ENCODE measurements at regions not wholly inside any gene's neighbourhood (a gene's known extent, or its start where the extent isn't known, plus 50 kb on each side); places are given as distances from the start of the nearest gene placed in this dataset.

- no peaks in the 10 kb centered on the region for H3K27me3 ChIP-seq (ENCODE audit: insufficient read depth, low read depth)
- no peak overlapping the region for H3K27ac ChIP-seq
- H4K20me1 ChIP-seq (ENCODE audit: insufficient read depth), result no peaks in the 10 kb centered on the region
- POLR2A ChIA-PET (ENCODE audit: unreplicated experiment), result interaction anchor here (0.6 kb wide), 1 partner anchor 1433 kb away, joined by 4 read pairs; no protein-coding TSS in a partner anchor
- no peaks in the 10 kb centered on the region for H3K4me1 ChIP-seq (replicated peaks; ENCODE audit: insufficient read depth)
- no peak for DNase-seq
- H3K79me2 ChIP-seq (ENCODE audit: low read depth), result no peaks in the 10 kb centered on the region
- intact Hi-C loops (cut with micrococcal nuclease; ENCODE audit: unreplicated experiment), result no loop called here
- H2AFZ ChIP-seq, result no peak overlapping the region
- H3K9me2 ChIP-seq (ENCODE audit: insufficient read depth), result no peaks in the 10 kb centered on the region
- CTCF ChIA-PET, result interaction anchor here (0.5 kb wide), 1 partner anchor 800 kb away, joined by 6 read pairs; no protein-coding TSS in a partner anchor
- no peaks in the 10 kb centered on the region for H3K36me3 ChIP-seq (ENCODE audit: low read depth)
- TF ChIP-seq CTCF (conservative IDR thresholded peaks at IDR 0.05), result no peak
- no peaks in the 10 kb centered on the region for H3F3A ChIP-seq (ENCODE audit: insufficient read depth, low read depth)
- BruUV-seq (replicated peaks), result no TSS peak
- no peaks in the 10 kb centered on the region for H3K9me3 ChIP-seq (ENCODE audit: insufficient read depth, low read depth)
- no peak overlapping the region for H3K4me3 ChIP-seq
- H3K4me2 ChIP-seq, result no peak overlapping the region
Measured at GRCh38 chrX:117455787-117456186, 660.8 kb downstream of the KLHL13 start.

- no peaks in the 10 kb centered on the region for H3K79me2 ChIP-seq (ENCODE audit: low read depth)
- H3K36me3 ChIP-seq (ENCODE audit: low read depth), result no peaks in the 10 kb centered on the region
- intact Hi-C loops (cut with micrococcal nuclease; ENCODE audit: unreplicated experiment), result no loop called here
- no peaks in the 10 kb centered on the region for H3K9me2 ChIP-seq (ENCODE audit: insufficient read depth)
- POLR2A ChIA-PET (ENCODE audit: unreplicated experiment), result no interaction called here
- H3K27me3 ChIP-seq (ENCODE audit: insufficient read depth, low read depth), result no peaks in the 10 kb centered on the region
- CTCF ChIA-PET, result no interaction called here
- no peaks in the 10 kb centered on the region for H3F3A ChIP-seq (ENCODE audit: insufficient read depth, low read depth)
- H3K4me2 ChIP-seq, result no peak overlapping the region
- no peak overlapping the region for H3K4me3 ChIP-seq
- DNase-seq, result no peak
- no peaks in the 10 kb centered on the region for H4K20me1 ChIP-seq (ENCODE audit: insufficient read depth)
- no peaks in the 10 kb centered on the region for H3K4me1 ChIP-seq (replicated peaks; ENCODE audit: insufficient read depth)
- TF ChIP-seq CTCF (conservative IDR thresholded peaks at IDR 0.05) (no peak), EZH2 (IDR thresholded peaks at IDR 0.05; ENCODE audit: low read depth) (no peak)
- no peaks in the 10 kb centered on the region for H3K9me3 ChIP-seq (ENCODE audit: insufficient read depth, low read depth)
- H3K27ac ChIP-seq, result no peak overlapping the region
- no TSS peak for BruUV-seq (replicated peaks)
- no peak overlapping the region for H2AFZ ChIP-seq
Measured at GRCh38 chrX:117429501-117429900, 687.1 kb downstream of the KLHL13 start.

GRCh38 chrX:117407449-117408150 lies 709.0 kb downstream of the KLHL13 start:
- Histone ChIP-seq H3K4me3 (no peak overlapping the region), H3K4me2 (no peak overlapping the region), H3K27me3 (ENCODE audit: insufficient read depth, low read depth) (no peaks in the 10 kb centered on the region), H3F3A (ENCODE audit: insufficient read depth, low read depth) (no peaks in the 10 kb centered on the region), H3K27ac (peak overlapping the region; percentile 18; the same call in 1 of the 2 replicates), H3K4me1 (replicated peaks; ENCODE audit: insufficient read depth) (peaks cover 17% of the 10 kb centered on the region), H4K20me1 (ENCODE audit: insufficient read depth) (no peaks in the 10 kb centered on the region), H3K36me3 (ENCODE audit: low read depth) (no peaks in the 10 kb centered on the region), H3K79me2 (ENCODE audit: low read depth) (no peaks in the 10 kb centered on the region), H3K9me2 (ENCODE audit: insufficient read depth) (no peaks in the 10 kb centered on the region), H3K9me3 (ENCODE audit: insufficient read depth, low read depth) (no peaks in the 10 kb centered on the region), H2AFZ (no peak overlapping the region)
- no TSS peak for BruUV-seq (replicated peaks)
- intact Hi-C loops (cut with micrococcal nuclease; ENCODE audit: unreplicated experiment), result no loop called here
- TF ChIP-seq EZH2 (IDR thresholded peaks at IDR 0.05; ENCODE audit: low read depth), result no peak
- no peak for TF ChIP-seq CTCF (conservative IDR thresholded peaks at IDR 0.05)
- DNase-seq, result peak in 1 of 2 experiments; percentile 69
- ChIA-PET POLR2A (ENCODE audit: unreplicated experiment) (no interaction called here), CTCF (no interaction called here)
